Nephron (organoid): ENCODE measurements at regions not wholly inside any gene's neighbourhood (a gene's known extent, or its start where the extent isn't known, plus 50 kb on each side); places are given as distances from the start of the nearest gene placed in this dataset.

Experiments used
- H3K27ac Mint-ChIP-seq, 3 experiments: 2 replicates each; pipeline ENCODE4 v1.8.0; 2020; ENCODE audit warnings: mixed read lengths in 3 of 3, mild to moderate bottlenecking in 2 of 3, moderate library complexity in 1 of 3
- H3K27me3 Mint-ChIP-seq: 2 replicates; pipeline ENCODE4 v1.8.0; 2021; ENCODE audit warnings: low read depth, mild to moderate bottlenecking, moderate library complexity, mixed read lengths
- H3K36me3 Mint-ChIP-seq: 2 replicates; pipeline ENCODE4 v1.8.0; 2020; ENCODE audit warnings: low read depth, mixed read lengths
- H3K4me1 Mint-ChIP-seq: 2 replicates; pipeline ENCODE4 v1.8.0; 2020; ENCODE audit warnings: mixed read lengths
- H3K4me3 Mint-ChIP-seq, 3 experiments: 2 replicates each; pipeline ENCODE4 v1.8.0; 2020; ENCODE audit warnings: mild to moderate bottlenecking in 3 of 3, mixed read lengths in 3 of 3, moderate library complexity in 2 of 3
- H3K9me3 Mint-ChIP-seq: 2 replicates; pipeline ENCODE4 v1.8.0; 2020; ENCODE audit warnings: mixed read lengths
- CTCF ChIP-seq, 3 experiments: fragments of 200-600 bp; sonication (generic); IDR thresholded peaks; one replicate each; pipeline ENCODE4 v1.5.0; 2021; ENCODE audit warnings: antibody characterized with exemption in 3 of 3; ENCODE audit not compliant: unreplicated experiment in 3 of 3

DNA sequence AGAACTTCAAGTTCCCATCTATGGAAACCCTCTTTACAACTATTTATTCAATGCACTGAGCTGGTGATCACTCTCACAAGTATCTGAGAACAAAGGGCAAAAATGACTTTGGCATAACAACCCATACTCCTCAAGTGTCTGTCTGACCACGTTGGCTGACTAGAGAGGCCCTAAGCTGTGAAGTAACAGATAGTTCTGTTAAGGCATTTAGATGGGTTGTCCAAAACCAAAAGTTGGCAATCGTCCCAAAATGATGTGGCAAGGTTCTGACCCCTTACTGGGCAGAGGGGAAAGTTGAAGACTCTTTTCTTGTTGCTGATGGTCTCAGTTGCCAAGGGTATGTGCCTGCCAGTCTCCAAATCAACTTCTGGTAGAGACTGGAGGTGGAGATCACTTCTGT lies 524.8 kb downstream of the PPARGC1A start:
- Mint-ChIP-seq H3K4me3 (no peak overlapping the region), H3K27me3 (no peaks in the 10 kb centered on the region), H3K9me3 (no peaks in the 10 kb centered on the region), H3K4me1 (peaks cover 16% of the 10 kb centered on the region), H3K27ac (no peak overlapping the region), H3K36me3 (no peaks in the 10 kb centered on the region)
- TF ChIP-seq CTCF (IDR thresholded peaks at IDR 0.05; ENCODE audit: unreplicated experiment in 3 of 3), result no peak

DNA sequence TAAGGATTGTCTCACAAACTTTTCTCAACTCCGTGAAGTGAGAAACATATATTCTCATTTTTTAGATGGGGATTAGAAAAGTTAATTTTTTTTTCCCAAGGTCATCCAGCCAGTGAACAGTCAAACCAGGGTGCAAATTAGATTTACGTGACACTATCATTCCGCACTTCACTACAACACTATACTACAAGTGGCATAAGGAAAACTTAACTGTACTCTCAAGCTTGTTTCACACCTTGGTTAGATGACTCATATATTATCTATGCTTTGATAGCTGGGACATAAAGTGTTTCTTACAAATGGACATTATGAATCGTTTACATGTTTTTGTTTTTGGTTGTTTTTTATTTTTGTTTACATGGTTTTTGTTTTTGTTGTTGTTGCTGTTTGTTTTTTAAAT lies 525.7 kb downstream of the PPARGC1A start:
- H3K36me3 Mint-ChIP-seq, result no peaks in the 10 kb centered on the region
- no peak for TF ChIP-seq CTCF (IDR thresholded peaks at IDR 0.05; ENCODE audit: unreplicated experiment in 3 of 3)
- H3K4me3 Mint-ChIP-seq, result no peak overlapping the region
- no peaks in the 10 kb centered on the region for H3K9me3 Mint-ChIP-seq
- H3K27me3 Mint-ChIP-seq, result no peaks in the 10 kb centered on the region
- no peak overlapping the region for H3K27ac Mint-ChIP-seq
- H3K4me1 Mint-ChIP-seq, result peaks cover 13% of the 10 kb centered on the region

GRCh38 chr4:23361453-23361852 lies 528.4 kb downstream of the PPARGC1A start:
- TF ChIP-seq CTCF (IDR thresholded peaks at IDR 0.05; ENCODE audit: unreplicated experiment in 3 of 3), result no peak
- Mint-ChIP-seq H3K9me3 (no peaks in the 10 kb centered on the region), H3K4me3 (no peak overlapping the region), H3K27me3 (no peaks in the 10 kb centered on the region), H3K27ac (no peak overlapping the region), H3K4me1 (peaks cover 13% of the 10 kb centered on the region), H3K36me3 (no peaks in the 10 kb centered on the region)

DNA sequence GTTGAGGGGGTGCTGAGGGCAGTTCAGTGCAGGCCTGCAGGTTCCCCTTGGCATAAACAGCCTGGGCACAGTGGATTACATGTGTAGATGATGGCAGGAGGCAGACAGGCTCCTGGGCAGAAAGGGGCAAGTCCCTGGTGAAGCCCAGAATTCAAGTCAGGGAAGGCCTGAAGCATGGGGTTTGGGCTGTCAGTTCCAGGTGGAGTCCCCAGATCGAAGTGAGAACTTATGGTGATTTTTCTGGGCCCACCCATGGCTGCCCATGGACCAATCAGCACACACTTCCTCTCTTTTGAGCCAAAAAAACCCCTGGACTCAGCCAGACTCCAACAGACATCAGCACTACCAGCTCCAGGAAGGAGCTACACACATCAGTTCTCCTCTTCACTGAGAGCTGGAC lies 529.1 kb downstream of the PPARGC1A start:
- H3K4me3 Mint-ChIP-seq, result no peak overlapping the region
- H3K27ac Mint-ChIP-seq, result no peak overlapping the region
- no peak for TF ChIP-seq CTCF (IDR thresholded peaks at IDR 0.05; ENCODE audit: unreplicated experiment in 3 of 3)
- H3K4me1 Mint-ChIP-seq, result peaks cover 5% of the 10 kb centered on the region
- H3K9me3 Mint-ChIP-seq, result no peaks in the 10 kb centered on the region
- no peaks in the 10 kb centered on the region for H3K36me3 Mint-ChIP-seq
- no peaks in the 10 kb centered on the region for H3K27me3 Mint-ChIP-seq

GRCh38 chr4:23355258-23355657 lies 534.6 kb downstream of the PPARGC1A start:
- H3K4me1 Mint-ChIP-seq, result peaks cover 5% of the 10 kb centered on the region
- no peak overlapping the region for H3K27ac Mint-ChIP-seq
- TF ChIP-seq CTCF (IDR thresholded peaks at IDR 0.05; ENCODE audit: unreplicated experiment in 3 of 3), result no peak
- no peaks in the 10 kb centered on the region for H3K36me3 Mint-ChIP-seq
- H3K9me3 Mint-ChIP-seq, result no peaks in the 10 kb centered on the region
- H3K27me3 Mint-ChIP-seq, result no peaks in the 10 kb centered on the region
- no peak overlapping the region for H3K4me3 Mint-ChIP-seq

- no peaks in the 10 kb centered on the region for H3K36me3 Mint-ChIP-seq
- H3K27ac Mint-ChIP-seq, result no peak overlapping the region
- H3K4me3 Mint-ChIP-seq, result no peak overlapping the region
- no peaks in the 10 kb centered on the region for H3K4me1 Mint-ChIP-seq
- no peaks in the 10 kb centered on the region for H3K27me3 Mint-ChIP-seq
- TF ChIP-seq CTCF (IDR thresholded peaks at IDR 0.05; ENCODE audit: unreplicated experiment in 3 of 3), result no peak
- H3K9me3 Mint-ChIP-seq, result no peaks in the 10 kb centered on the region
These were observed 536.6 kb downstream of the PPARGC1A start for GRCh38 chr4:23353200-23353599.
